Thymus (tissue), 11 donors: ENCODE measurements at regions not wholly inside any gene's neighbourhood (a gene's known extent, or its start where the extent isn't known, plus 50 kb on each side); places are given as distances from the start of the nearest gene placed in this dataset.

Source experiments
- DNase-seq, 9 donors: peaks; one replicate each; pipeline ENCODE4 v3.0.0-alpha.2; 2013; ENCODE audit warnings: low spot score in 9 of 9, low read depth in 6 of 9, missing footprints in 1 of 9
- H3K27ac ChIP-seq, 2 donors: one replicate each; pipeline ENCODE4 v1.5.1; 2013; ENCODE audit warnings: control low read depth in 1 of 2, low read depth in 1 of 2, low read length in 1 of 2, mild to moderate bottlenecking in 1 of 2, moderate library complexity in 1 of 2
- H3K27me3 ChIP-seq, 2 donors: one replicate each; pipeline ENCODE4 v1.5.1; 2013; ENCODE audit warnings: low read length in 1 of 2; ENCODE audit not compliant: control insufficient read depth in 2 of 2, insufficient read depth in 1 of 2
- H3K36me3 ChIP-seq, 2 donors: one replicate each; pipeline ENCODE4 v1.5.1; 2013; ENCODE audit warnings: low read length in 1 of 2, mild to moderate bottlenecking in 1 of 2, moderate library complexity in 1 of 2; ENCODE audit not compliant: control insufficient read depth in 2 of 2, insufficient read depth in 2 of 2
- H3K4me1 ChIP-seq, 2 donors: one replicate each; pipeline ENCODE4 v1.5.1; 2013; ENCODE audit warnings: low read length in 2 of 2; ENCODE audit not compliant: control insufficient read depth in 2 of 2, insufficient read depth in 2 of 2
- H3K4me3 ChIP-seq, 2 donors: one replicate each; pipeline ENCODE4 v1.5.1; 2013; ENCODE audit warnings: low read length in 2 of 2, control low read depth in 1 of 2, mild to moderate bottlenecking in 1 of 2
- H3K9me3 ChIP-seq, 2 donors: one replicate each; pipeline ENCODE4 v1.5.1; 2013; ENCODE audit warnings: low read length in 1 of 2, mild to moderate bottlenecking in 1 of 2; ENCODE audit not compliant: control insufficient read depth in 2 of 2, insufficient read depth in 1 of 2
- WGBS: extraction: QIAGEN DNeasy Blood & Tissue Kit; methylation state at CpG from one replicate; pipeline ENCODE4 v1.1.7; 2013; 5-methylcytosine and 5-hydroxymethylcytosine counted together
- donor health status: healthy.

- Histone ChIP-seq H3K4me3 (no peak overlapping the region), H3K27ac (no peak overlapping the region), H3K27me3 (no peaks in the 10 kb centered on the region), H3K36me3 (no peaks in the 10 kb centered on the region), H3K9me3 (no peaks in the 10 kb centered on the region), H3K4me1 (peaks cover 0 to 8% of the 10 kb centered on the region in 2 donors)
- WGBS, result 95% methylated on average over 7 of the region's 7 CpGs
- DNase-seq, result no peak
Measured at GRCh38 chr2:15790838-15791237, 149.5 kb upstream of the MYCN start.

- H3K27ac ChIP-seq, result no peak overlapping the region
- 95% methylated on average over 4 of the region's 4 CpGs for WGBS
- H3K4me3 ChIP-seq, result no peak overlapping the region
- H3K36me3 ChIP-seq, result no peaks in the 10 kb centered on the region
- DNase-seq, result no peak
- peaks cover 0 to 10% of the 10 kb centered on the region in 2 donors for H3K4me1 ChIP-seq
- no peaks in the 10 kb centered on the region for H3K27me3 ChIP-seq
- no peaks in the 10 kb centered on the region for H3K9me3 ChIP-seq
Measured at GRCh38 chr2:15791294-15791693, 149.1 kb upstream of the MYCN start.

GRCh38 chr2:15792331-15792730, 148.0 kb upstream of the MYCN start:
- no peaks in the 10 kb centered on the region for H3K27me3 ChIP-seq
- H3K36me3 ChIP-seq, result no peaks in the 10 kb centered on the region
- no peak overlapping the region for H3K27ac ChIP-seq
- WGBS, result 89% methylated on average over 8 of the region's 8 CpGs
- no peak for DNase-seq
- no peak overlapping the region for H3K4me3 ChIP-seq
- no peaks in the 10 kb centered on the region for H3K9me3 ChIP-seq
- H3K4me1 ChIP-seq, result peaks cover 0 to 10% of the 10 kb centered on the region in 2 donors

GRCh38 chr2:15793078-15793913, 147.1 kb upstream of the MYCN start:
- no peak for DNase-seq
- Histone ChIP-seq H3K4me3 (no peak overlapping the region), H3K36me3 (no peaks in the 10 kb centered on the region), H3K4me1 (peaks cover 0 to 16% of the 10 kb centered on the region in 2 donors), H3K9me3 (no peaks in the 10 kb centered on the region), H3K27me3 (no peaks in the 10 kb centered on the region), H3K27ac (no peak overlapping the region)
- 93% methylated on average over 8 of the region's 8 CpGs for WGBS

- H3K27me3 ChIP-seq, result no peaks in the 10 kb centered on the region
- no peak overlapping the region for H3K4me3 ChIP-seq
- H3K27ac ChIP-seq, result no peak overlapping the region
- H3K4me1 ChIP-seq, result peaks cover 0 to 11% of the 10 kb centered on the region in 2 donors
- WGBS, result 94% methylated on average over 9 of the region's 9 CpGs
- no peaks in the 10 kb centered on the region for H3K36me3 ChIP-seq
- H3K9me3 ChIP-seq, result no peaks in the 10 kb centered on the region
- DNase-seq, result no peak
Measured at GRCh38 chr2:15793978-15794377, 146.4 kb upstream of the MYCN start.

- Histone ChIP-seq H3K9me3 (no peaks in the 10 kb centered on the region), H3K27me3 (no peaks in the 10 kb centered on the region), H3K4me1 (peaks cover 0 to 11% of the 10 kb centered on the region in 2 donors), H3K36me3 (no peaks in the 10 kb centered on the region), H3K4me3 (no peak overlapping the region), H3K27ac (peak overlapping the region in 1 of 2 donors; percentile 36)
- DNase-seq, result no peak
- 93% methylated on average over 5 of the region's 5 CpGs for WGBS
Measured at GRCh38 chr2:15794608-15795134, 145.7 kb upstream of the MYCN start.

- peak in 1 of 9 donors; percentile 5 for DNase-seq
- Histone ChIP-seq H3K36me3 (no peaks in the 10 kb centered on the region), H3K4me3 (no peak overlapping the region), H3K9me3 (no peaks in the 10 kb centered on the region), H3K27ac (peak overlapping the region in 1 of 2 donors; percentile 36), H3K27me3 (no peaks in the 10 kb centered on the region), H3K4me1 (peaks cover 0 to 11% of the 10 kb centered on the region in 2 donors)
- 92% methylated on average over 10 of the region's 10 CpGs for WGBS
Measured at GRCh38 chr2:15795426-15795825, 144.9 kb upstream of the MYCN start.

GRCh38 chr2:15796167-15796942, 144.0 kb upstream of the MYCN start:
- no peaks in the 10 kb centered on the region for H3K36me3 ChIP-seq
- H3K4me1 ChIP-seq, result peaks cover 0 to 11% of the 10 kb centered on the region in 2 donors
- no peak overlapping the region for H3K4me3 ChIP-seq
- peak overlapping the region in 1 of 2 donors; percentile 24 for H3K27ac ChIP-seq
- DNase-seq, result no peak
- 91% methylated on average over 9 of the region's 9 CpGs for WGBS
- H3K27me3 ChIP-seq, result no peaks in the 10 kb centered on the region
- no peaks in the 10 kb centered on the region for H3K9me3 ChIP-seq
